ENCODE measurements at regions not wholly inside any gene's neighbourhood (a gene's known extent, or its start where the extent isn't known, plus 50 kb on each side); places are given as distances from the start of the nearest gene placed in this dataset.

DNA sequence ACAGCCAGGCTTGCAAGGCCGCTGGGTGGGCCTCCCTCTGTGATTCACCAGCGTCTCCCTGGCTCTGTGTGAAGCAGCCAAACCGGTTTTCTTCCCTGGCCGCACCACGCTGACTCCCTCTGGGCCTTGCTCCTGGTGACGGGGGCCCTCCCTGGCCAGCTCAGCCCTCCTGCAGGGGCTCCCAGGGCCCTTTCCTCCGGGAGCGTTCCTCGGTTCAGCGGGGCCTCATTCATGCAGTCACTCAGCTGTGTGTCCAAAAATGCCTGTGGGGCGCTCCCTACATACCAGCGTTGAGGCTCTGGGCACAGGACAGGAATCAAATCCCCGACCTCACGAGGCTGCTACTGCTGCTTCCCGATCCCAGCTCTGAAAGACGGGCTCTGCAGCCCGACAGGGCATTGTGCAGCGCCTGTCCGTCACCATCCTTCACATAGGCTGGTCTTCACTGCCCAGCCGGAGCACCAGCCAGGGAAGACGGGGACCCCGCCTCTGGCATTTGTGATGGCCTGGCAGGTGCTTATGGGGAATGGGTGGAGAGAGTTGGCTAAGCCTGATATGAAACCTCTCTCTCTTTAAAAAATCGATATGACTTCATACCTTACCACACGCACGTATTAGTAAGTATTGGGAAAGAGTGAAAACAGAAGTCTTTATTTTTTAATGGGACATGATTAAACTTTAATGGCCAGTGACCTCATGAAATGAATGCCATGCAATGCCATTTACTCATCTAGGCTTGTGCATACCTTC lies 110.0 kb upstream of the SHH start:
- TF ChIP-seq TAF1 (IDR thresholded peaks at IDR 0.05; ENCODE audit: borderline replicate concordance, low read depth, low read length) (no peak), POLR2A (IDR thresholded peaks at IDR 0.05; ENCODE audit: low read depth, low read length) (no peak)

Data from GM12892 (cell line).